SK-N-SH treated with all-trans-retinoic acid at 6 μM for 48 hours (cell line): ENCODE measurements at regions not wholly inside any gene's neighbourhood (a gene's known extent, or its start where the extent isn't known, plus 50 kb on each side); places are given as distances from the start of the nearest gene placed in this dataset.

ENCODE experiments used
- GLIS3 ChIP-seq: fragments of 250-450 bp; sonication (Bioruptor Pico); IDR thresholded peaks from 2 replicates; pipeline ENCODE4 v1.5.0; 2020; ENCODE audit warnings: mild to moderate bottlenecking, moderate library complexity
- OSR1 ChIP-seq: fragments of 250-450 bp; sonication (Bioruptor Pico); IDR thresholded peaks from 2 replicates; pipeline ENCODE4 v1.8.0; 2022; ENCODE audit warnings: moderate library complexity, mild to moderate bottlenecking, inconsistent platforms
- PATZ1 ChIP-seq: fragments of 250-450 bp; sonication (Bioruptor Pico); IDR thresholded peaks from 2 replicates; pipeline ENCODE4 v1.8.0; 2020; ENCODE audit warnings: mild to moderate bottlenecking, moderate library complexity, borderline replicate concordance
- POU6F1 ChIP-seq: fragments of 250-450 bp; sonication (Bioruptor Pico); IDR thresholded peaks from 2 replicates; pipeline ENCODE4 v1.8.0; 2021; ENCODE audit warnings: low read depth, mild to moderate bottlenecking, moderate library complexity, borderline replicate concordance
- PPARA ChIP-seq: fragments of 250-450 bp; sonication (Bioruptor Pico); IDR thresholded peaks from 2 replicates; pipeline ENCODE4 v1.5.0; 2020; ENCODE audit warnings: mild to moderate bottlenecking, borderline replicate concordance
- RARB ChIP-seq: fragments of 250-450 bp; sonication (Bioruptor Pico); IDR thresholded peaks from 2 replicates; pipeline ENCODE4 v1.8.0; 2021; ENCODE audit warnings: mild to moderate bottlenecking, moderate library complexity
- TCF4 ChIP-seq: fragments of 250-450 bp; sonication (Bioruptor Pico); IDR thresholded peaks from 2 replicates; pipeline ENCODE4 v1.8.0; 2021; ENCODE audit warnings: mild to moderate bottlenecking, moderate library complexity, borderline replicate concordance
- ZFP3 ChIP-seq: fragments of 250-450 bp; sonication (Bioruptor Pico); IDR thresholded peaks from 2 replicates; pipeline ENCODE4 v1.5.0; 2020; ENCODE audit warnings: mild to moderate bottlenecking, moderate library complexity
- ZFP30 ChIP-seq: fragments of 450-650 bp; formaldehyde crosslinking; IDR thresholded peaks from 2 replicates; pipeline ENCODE4 v1.5.0; 2022; ENCODE audit warnings: mild to moderate bottlenecking, moderate library complexity
- ZNF565 ChIP-seq: fragments of 450-650 bp; formaldehyde crosslinking; conservative IDR thresholded peaks from 2 replicates; pipeline ENCODE4 v1.5.0; 2020; ENCODE audit warnings: low read depth, mild to moderate bottlenecking, moderate library complexity
- ZNF70 ChIP-seq: fragments of 450-650 bp; formaldehyde crosslinking; IDR thresholded peaks from 2 replicates; pipeline ENCODE4 v1.5.0; 2020; ENCODE audit warnings: mild to moderate bottlenecking, moderate library complexity
- TF ChIP-seq, protein P1 (sequence below): fragments of 250-450 bp; sonication (Bioruptor Pico); IDR thresholded peaks from 2 replicates; pipeline ENCODE4 v1.5.1; 2020; ENCODE audit warnings: low read depth, mild to moderate bottlenecking, moderate library complexity

GRCh38 chr15:37377428-37377827, 277.1 kb upstream of the MEIS2 start:
- TF ChIP-seq ZFP3 (CRISPR knock-in tag) (no peak), PATZ1 (no peak), RARB (CRISPR knock-in tag) (no peak), ZNF565 (CRISPR knock-in tag) (no peak), OSR1 (CRISPR knock-in tag) (no peak), TCF4 (CRISPR knock-in tag) (no peak), ZFP30 (no peak), PPARA (no peak), POU6F1 (CRISPR knock-in tag) (no peak), GLIS3 (no peak), ZNF70 (CRISPR knock-in tag) (no peak)
- TF ChIP-seq, protein P1, sequence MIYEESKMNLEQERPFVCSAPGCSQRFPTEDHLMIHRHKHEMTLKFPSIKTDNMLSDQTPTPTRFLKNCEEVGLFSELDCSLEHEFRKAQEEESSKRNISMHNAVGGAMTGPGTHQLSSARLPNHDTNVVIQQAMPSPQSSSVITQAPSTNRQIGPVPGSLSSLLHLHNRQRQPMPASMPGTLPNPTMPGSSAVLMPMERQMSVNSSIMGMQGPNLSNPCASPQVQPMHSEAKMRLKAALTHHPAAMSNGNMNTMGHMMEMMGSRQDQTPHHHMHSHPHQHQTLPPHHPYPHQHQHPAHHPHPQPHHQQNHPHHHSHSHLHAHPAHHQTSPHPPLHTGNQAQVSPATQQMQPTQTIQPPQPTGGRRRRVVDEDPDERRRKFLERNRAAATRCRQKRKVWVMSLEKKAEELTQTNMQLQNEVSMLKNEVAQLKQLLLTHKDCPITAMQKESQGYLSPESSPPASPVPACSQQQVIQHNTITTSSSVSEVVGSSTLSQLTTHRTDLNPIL (CRISPR knock-in tag), result no peak
